NCI-H226 (cell line): ENCODE measurements at regions not wholly inside any gene's neighbourhood (a gene's known extent, or its start where the extent isn't known, plus 50 kb on each side); places are given as distances from the start of the nearest gene placed in this dataset.

Experiments used
- DNase-seq: peaks from one replicate; pipeline ENCODE4 v3.0.0-alpha.2; 2015

- no peak for DNase-seq
Measured at GRCh38 chr7:51732951-51733350, 416.3 kb upstream of the COBL start.

- DNase-seq: no peak
Measured at GRCh38 chr7:51732116-51732515, 415.5 kb upstream of the COBL start.

- no peak for DNase-seq
Measured at GRCh38 chr7:51731075-51731474, 414.5 kb upstream of the COBL start.

GRCh38 chr7:51727441-51727840 is 410.8 kb upstream of the COBL start:
- no peak for DNase-seq

- no peak for DNase-seq
Measured at GRCh38 chr7:51706851-51707250, 390.2 kb upstream of the COBL start.

GRCh38 chr7:51705701-51706100 is 389.1 kb upstream of the COBL start:
- DNase-seq: no peak

GRCh38 chr7:51702673-51703072 is 386.1 kb upstream of the COBL start:
- no peak for DNase-seq

- DNase-seq: no peak
Measured at GRCh38 chr7:51701935-51702334, 385.3 kb upstream of the COBL start.

GRCh38 chr7:51700593-51701215 is 384.1 kb upstream of the COBL start:
- DNase-seq: no peak

- no peak for DNase-seq
Measured at GRCh38 chr7:51693258-51693657, 376.6 kb upstream of the COBL start.

- DNase-seq: no peak
Measured at GRCh38 chr7:51689547-51689946, 372.9 kb upstream of the COBL start.

- no peak for DNase-seq
Measured at GRCh38 chr7:51685794-51686193, 369.2 kb upstream of the COBL start.

- no peak for DNase-seq
Measured at GRCh38 chr7:51680594-51681399, 364.2 kb upstream of the COBL start.

GRCh38 chr7:51679358-51679757 is 362.7 kb upstream of the COBL start:
- no peak for DNase-seq

- DNase-seq: no peak
Measured at GRCh38 chr7:51666751-51667150, 350.1 kb upstream of the COBL start.

- DNase-seq: no peak
Measured at GRCh38 chr7:51666266-51666665, 349.7 kb upstream of the COBL start.

- no peak for DNase-seq
Measured at GRCh38 chr7:51665045-51665780, 348.6 kb upstream of the COBL start.

GRCh38 chr7:51660516-51660915 is 343.9 kb upstream of the COBL start:
- DNase-seq: no peak

- no peak for DNase-seq
Measured at GRCh38 chr7:51658684-51659083, 342.1 kb upstream of the COBL start.

- no peak for DNase-seq
Measured at GRCh38 chr7:51647931-51648351, 331.3 kb upstream of the COBL start.

GRCh38 chr7:51647486-51647885 is 330.9 kb upstream of the COBL start:
- DNase-seq: no peak

GRCh38 chr7:51645702-51646298 is 329.2 kb upstream of the COBL start:
- no peak for DNase-seq

GRCh38 chr7:51645255-51645654 is 328.6 kb upstream of the COBL start:
- DNase-seq: no peak

- no peak for DNase-seq
Measured at GRCh38 chr7:51644216-51644615, 327.6 kb upstream of the COBL start.
